ENCODE measurements at regions not wholly inside any gene's neighbourhood (a gene's known extent, or its start where the extent isn't known, plus 50 kb on each side); places are given as distances from the start of the nearest gene placed in this dataset.
"Not testable (repeated sequence)": the region's sequence is repeated elsewhere in the genome, so short reads cannot be mapped to it uniquely, and the experiment has no call there.

- no peak for DNase-seq
Observed at GRCh38 chr4:188578657-188579056, 439.4 kb downstream of the TRIML1 start.

- DNase-seq: no peak
Observed at GRCh38 chr4:188596021-188596420, 456.8 kb downstream of the TRIML1 start.

GRCh38 chr4:188603646-188604045 is 464.4 kb downstream of the TRIML1 start:
- DNase-seq: no peak

- no peak for DNase-seq
Observed at GRCh38 chr4:188606635-188607034, 467.4 kb downstream of the TRIML1 start.

- DNase-seq: no peak
Observed at GRCh38 chr4:188611143-188611542, 471.9 kb downstream of the TRIML1 start.

- no peak for DNase-seq
Observed at GRCh38 chr4:188612659-188613058, 473.4 kb downstream of the TRIML1 start.

GRCh38 chr4:188613976-188614375 is 474.7 kb downstream of the TRIML1 start:
- DNase-seq: no peak

GRCh38 chr4:188619456-188620149 is 480.4 kb downstream of the TRIML1 start:
- DNase-seq: no peak

GRCh38 chr4:188620608-188621007 is 481.4 kb downstream of the TRIML1 start:
- no peak for DNase-seq

- DNase-seq: no peak
Observed at GRCh38 chr4:188623314-188623854, 484.1 kb downstream of the TRIML1 start.

- no peak for DNase-seq
Observed at GRCh38 chr4:188624370-188624769, 485.1 kb downstream of the TRIML1 start.

- DNase-seq: no peak
Observed at GRCh38 chr4:188627892-188628291, 488.7 kb downstream of the TRIML1 start.

GRCh38 chr4:188639479-188640100 is 500.3 kb downstream of the TRIML1 start:
- DNase-seq: no peak

- no peak for DNase-seq
Observed at GRCh38 chr4:188647820-188648370, 508.7 kb downstream of the TRIML1 start.

GRCh38 chr4:188649635-188650034 is 510.4 kb downstream of the TRIML1 start:
- peak; percentile 12 for DNase-seq

GRCh38 chr4:188650516-188650915 is 511.3 kb downstream of the TRIML1 start:
- DNase-seq: no peak

- DNase-seq: no peak
Observed at GRCh38 chr4:188657365-188657764, 518.1 kb downstream of the TRIML1 start.

- no peak for DNase-seq
Observed at GRCh38 chr4:188658958-188659522, 519.8 kb downstream of the TRIML1 start.

GRCh38 chr4:188660796-188661195 is 521.6 kb downstream of the TRIML1 start:
- no peak for DNase-seq

- no peak for DNase-seq
Observed at GRCh38 chr4:188661502-188661901, 522.3 kb downstream of the TRIML1 start.

GRCh38 chr4:188663369-188663768 is 524.1 kb downstream of the TRIML1 start:
- no peak for DNase-seq

GRCh38 chr4:188665491-188666457 is 526.5 kb downstream of the TRIML1 start:
- DNase-seq: no peak

GRCh38 chr4:188678691-188679090 is 539.5 kb downstream of the TRIML1 start:
- not testable (repeated sequence) for DNase-seq
